ENCODE measurements at regions not wholly inside any gene's neighbourhood (a gene's known extent, or its start where the extent isn't known, plus 50 kb on each side); places are given as distances from the start of the nearest gene placed in this dataset.

DNA sequence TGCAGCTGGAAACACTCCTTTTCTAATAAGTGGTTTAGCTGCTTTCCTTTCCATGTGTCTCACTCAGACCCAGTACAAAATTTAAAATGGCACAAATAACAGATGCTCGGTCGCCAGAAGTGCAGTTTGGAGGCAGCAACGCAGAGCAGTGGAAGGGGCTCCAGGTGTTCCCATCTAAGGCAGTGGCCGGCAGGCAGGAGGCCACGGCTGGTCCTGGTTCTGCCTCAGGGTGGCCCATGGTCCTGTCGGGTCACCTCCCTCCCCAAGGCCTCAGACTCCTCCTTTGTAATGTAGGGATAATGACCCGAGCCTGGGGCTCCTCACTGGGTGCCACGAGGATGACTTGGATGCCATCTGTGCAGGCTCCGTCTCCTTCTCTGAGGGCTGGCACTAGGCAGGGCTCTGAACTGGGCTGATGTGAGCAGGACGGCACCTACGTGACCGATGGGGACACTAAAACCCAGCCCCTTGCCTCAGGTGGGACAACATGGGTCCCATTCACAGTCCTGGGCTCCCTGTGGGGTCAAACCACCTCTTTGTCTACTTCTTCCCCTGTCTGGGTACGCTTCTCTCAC lies 80.9 kb upstream of the SLC66A3 start:
- no peak for TF ChIP-seq POLR2A (IDR thresholded peaks at IDR 0.05)
- no peak for TF ChIP-seq CTCF (IDR thresholded peaks at IDR 0.05)

Data from adrenal gland (tissue), 5 donors.